AG08396 (cell line): ENCODE measurements at regions not wholly inside any gene's neighbourhood (a gene's known extent, or its start where the extent isn't known, plus 50 kb on each side); places are given as distances from the start of the nearest gene placed in this dataset.
"Not testable (repeated sequence)": the region's sequence is repeated elsewhere in the genome, so short reads cannot be mapped to it uniquely, and the experiment has no call there.

Experiments used
- DNase-seq: peaks from one replicate; pipeline ENCODE4 v3.0.0; 2012; ENCODE audit warnings: low spot score, mixed read lengths

DNA sequence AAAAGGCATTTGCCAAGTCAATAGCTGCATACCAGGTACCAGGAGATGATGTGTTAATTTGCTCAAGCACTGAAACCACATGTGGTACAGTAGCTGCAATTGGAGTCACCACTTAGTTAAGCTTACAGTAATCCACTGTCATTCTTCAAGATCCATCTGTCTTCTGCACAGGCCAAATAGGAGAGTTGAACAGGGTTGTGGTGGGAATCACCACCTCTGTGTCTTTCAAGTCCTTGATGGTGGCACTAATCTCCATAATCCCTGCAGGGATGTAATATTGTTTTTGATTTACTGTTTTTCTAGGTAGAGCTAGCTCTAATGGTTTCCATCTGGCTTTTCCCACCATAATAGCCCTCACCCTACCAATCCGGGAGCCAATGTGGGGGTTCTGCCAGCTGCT lies 91.9 kb downstream of the FCRL5 start:
- no peak for DNase-seq

DNA sequence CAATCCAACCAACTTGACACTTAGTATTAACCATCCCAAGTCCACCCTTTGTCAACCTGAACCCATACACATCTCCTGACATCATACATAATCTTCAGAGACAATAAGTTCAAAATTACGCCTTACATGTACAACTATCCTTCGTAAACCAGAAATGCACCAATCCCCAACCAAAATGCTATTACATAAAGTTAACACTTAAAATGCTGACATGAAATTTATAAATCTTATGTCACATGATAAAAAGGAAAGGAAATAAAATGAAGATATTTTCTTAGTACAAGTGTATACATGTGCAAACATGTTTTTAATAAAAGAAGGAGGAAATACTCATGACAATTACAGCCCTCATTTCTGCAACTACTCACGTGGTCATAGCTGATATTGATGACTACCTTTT lies 95.0 kb downstream of the FCRL5 start:
- no peak for DNase-seq

DNA sequence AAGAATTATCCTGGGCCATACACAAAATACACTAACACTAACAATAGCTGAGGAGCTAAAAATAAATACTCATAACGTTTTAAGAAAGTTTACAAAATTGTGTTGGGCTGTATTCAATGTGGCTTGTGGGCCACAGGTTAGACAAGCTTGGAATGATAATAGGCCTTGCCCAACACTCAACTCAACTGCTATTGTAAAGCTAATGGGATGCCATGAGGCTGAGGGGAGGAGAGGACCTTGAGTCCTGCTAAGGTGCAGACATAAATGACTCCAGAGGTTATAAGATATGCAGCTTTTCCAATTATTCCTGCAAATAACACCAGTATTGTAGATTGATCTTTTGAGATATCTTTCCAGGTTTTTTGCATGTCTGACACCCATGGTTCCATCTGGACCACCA lies 97.0 kb downstream of the FCRL5 start:
- no peak for DNase-seq

DNA sequence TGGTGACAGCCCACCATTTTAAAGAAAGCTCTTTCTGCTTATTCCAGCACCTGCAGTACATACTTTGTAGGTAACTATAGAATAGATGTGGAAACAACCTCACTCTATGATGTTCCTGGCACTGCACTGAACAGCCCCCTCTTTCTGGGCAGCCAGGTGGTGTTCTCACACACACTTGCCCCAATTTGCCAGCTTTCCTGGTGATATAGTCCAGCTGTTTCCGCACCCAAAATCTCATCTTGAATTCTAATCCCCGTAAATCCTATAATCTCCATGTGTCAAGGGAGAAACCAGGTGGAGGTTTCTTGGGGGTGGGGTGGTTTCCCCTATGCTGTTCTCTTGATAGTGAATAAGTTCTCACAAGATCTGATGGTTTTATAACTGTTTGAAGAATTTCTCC lies 102.2 kb downstream of the FCRL5 start:
- no peak for DNase-seq

DNA sequence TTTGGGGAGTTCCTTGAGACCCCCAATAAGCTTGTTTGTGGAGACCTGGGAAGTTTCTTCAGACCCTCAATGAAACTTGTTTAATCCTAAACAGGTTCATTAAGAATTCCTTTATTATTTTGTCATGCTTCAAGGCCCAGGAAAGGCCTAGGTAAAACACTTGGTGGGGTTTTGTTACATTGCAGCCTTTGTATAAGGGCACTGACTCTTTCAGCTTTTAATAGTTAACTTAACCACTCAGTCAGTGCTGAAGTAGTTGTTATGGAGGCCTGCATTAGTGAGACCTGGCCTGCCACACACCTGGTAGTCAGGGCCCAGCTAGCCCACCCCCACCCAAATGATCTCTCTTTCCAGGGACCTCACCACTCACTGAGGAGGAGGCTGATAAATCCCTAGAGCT lies 103.7 kb downstream of the FCRL5 start:
- no peak for DNase-seq

DNA sequence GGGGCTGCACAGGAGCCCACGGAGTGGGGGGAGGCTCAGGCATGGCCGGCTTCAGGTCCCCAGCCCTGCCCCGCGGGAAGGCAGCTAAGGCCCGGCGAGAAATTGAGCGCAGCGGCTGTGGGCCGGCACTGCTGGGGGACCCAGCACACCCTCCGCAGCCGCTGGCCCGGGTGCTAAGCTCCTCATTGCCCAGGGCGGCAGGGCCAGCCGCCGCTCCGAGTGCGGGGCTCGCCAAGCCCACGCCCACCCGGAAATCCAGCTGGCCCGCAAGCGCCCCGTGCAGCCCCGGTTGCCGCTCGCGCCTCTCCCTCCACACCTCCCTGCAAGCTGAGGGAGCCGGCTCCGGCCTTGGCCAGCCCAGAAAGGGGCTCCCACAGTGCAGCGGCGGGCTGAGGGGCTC lies 106.0 kb downstream of the FCRL5 start:
- not testable (repeated sequence) for DNase-seq

DNA sequence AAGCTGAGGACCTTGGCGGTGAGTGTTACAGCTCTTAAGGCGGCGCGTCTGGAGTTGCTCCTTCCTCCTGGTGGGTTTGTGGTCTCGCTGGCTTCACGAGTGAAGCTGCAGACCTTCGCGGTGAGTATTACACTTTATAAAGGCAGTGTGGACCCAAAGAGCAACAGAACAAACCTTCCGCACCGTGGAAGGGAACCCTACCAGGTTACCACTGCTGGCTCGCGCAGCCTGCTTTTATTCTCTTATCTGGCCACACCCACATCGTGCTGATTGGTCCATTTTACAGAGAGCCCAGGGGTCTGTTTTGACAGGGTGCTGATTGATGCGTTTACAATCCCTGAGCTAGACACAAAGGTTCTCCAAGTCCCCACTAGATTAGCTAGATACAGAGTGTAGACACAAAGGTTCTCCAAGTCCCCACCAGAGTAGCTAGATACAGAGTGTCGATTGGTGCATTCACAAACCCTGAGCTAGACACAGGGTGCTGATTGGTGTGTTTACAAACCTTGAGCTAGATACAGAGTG lies 106.6 kb downstream of the FCRL5 start:
- not testable (repeated sequence) for DNase-seq

DNA sequence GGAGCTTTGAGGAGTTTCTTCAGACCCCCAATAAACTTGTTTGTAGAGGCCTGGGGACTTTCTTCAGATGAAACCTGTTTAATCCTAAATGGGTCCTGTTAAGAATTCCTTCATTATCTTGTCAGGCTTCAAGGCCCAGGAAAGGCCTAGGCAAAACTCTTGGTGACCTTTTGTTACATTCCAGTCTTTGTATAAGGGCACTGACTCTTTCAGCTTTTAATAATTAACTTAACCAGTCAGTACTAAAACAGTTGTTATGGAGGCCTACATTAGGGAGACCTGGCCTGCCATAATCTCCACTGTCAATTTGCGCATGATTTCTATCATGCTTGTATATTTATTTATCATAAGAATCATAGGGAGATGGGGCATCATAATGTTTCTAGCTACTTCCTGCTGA lies 110.2 kb downstream of the FCRL5 start:
- DNase-seq: no peak

DNA sequence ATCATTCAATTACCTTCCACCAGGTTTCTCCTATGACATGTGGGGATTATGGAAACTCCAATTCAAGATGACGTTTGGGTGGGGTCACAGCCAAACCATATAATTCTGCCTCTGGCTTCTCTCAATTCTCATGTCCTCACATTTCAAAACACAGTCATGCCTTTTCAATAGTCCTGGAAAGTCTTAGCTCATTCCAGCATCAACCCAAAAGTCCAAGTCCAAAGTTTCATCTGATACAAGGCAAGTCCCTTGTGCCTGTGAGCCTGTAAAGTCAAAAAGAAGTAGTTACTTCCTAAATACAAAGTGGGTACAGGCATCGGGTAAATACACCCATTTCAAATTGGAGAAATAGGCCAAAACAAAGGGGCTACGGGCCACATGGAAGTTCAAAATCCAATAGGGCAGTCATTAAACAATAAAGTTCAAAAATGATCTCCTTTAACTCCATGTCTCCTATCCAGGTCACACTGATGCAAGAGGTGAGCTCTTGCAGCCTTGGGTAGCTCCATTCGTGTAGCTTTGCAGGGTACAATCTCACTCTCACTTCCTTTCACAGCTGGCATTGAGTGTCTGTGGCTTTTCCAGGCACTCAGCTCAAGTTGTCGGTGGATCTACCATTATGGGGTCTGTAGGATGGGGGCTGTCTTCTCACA lies 112.9 kb downstream of the FCRL5 start:
- no peak for DNase-seq

DNA sequence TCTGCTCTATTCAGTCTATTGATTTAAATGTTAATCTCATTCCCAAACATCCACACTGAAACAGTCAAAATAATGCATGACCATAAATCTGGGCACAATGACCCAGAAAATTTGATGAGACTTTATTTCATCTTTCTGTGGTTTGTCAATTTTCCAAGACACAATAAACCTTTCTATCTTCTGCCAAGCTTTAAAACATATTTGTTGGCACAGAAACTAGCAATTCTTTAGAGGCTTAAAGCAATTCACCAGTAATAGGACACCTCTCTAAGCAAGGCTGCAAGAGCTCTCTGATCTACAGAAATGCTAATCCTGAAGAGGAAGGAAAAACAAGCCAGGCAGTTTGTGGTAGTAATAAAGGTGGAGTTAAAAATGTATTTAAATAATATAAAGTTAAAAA lies 113.7 kb downstream of the FCRL5 start:
- no peak for DNase-seq

DNA sequence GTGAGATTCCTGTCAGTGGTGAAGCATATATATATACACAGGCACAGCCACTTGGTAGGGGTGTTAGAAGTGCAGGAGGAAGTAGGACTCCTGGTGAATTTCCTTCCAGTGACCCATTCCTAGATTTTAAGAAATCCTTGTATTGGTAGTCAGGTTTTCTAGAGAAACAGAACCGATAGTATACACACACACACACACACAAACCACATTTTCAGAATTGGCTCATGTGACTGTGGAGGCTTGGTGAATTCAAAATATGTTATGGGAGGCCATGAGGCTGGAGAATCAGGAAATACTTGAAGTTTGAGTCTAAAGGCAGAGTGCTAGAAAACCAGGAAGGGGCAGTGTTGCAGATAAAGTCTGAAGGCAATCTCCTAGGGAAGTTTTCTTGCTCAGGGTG lies 114.2 kb downstream of the FCRL5 start:
- no peak for DNase-seq

DNA sequence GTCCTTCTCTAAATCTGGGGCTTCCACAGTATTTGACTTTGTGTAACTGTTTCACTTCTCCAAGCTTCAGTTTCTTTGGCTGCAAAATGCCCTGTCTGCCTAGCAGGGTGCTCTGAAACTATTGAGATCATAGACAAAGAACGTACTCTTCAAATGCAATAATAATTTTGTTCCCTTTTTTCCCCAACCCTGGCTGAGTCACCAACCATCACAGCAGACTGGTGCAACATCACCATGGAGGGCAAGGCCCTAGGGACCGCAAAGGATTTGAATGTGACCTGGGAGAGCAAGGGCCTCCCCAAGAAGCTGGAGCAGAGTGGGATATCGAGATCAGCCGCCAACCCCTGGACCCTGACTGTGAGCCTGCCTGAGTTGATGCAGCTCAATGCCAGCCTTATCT lies 115.0 kb downstream of the FCRL5 start:
- DNase-seq: no peak

DNA sequence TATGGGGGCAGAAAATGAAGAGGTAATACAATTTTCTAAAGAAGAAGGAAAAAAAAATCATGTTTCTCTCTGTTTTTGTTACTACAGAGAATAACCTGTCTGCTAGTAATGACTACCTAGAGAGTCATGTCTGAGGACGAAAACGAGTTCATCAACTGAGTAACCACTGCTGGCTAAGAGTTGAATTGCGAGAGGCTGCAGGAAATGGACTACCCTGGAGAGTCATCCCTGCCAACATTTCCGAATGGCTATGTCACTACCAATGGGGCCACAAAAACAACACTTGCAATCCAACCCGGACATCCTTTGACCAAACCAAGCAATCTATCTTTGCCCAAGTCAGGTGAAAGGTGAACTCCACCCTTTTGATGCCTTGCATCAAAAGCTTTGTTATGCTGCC lies 120.6 kb downstream of the FCRL5 start:
- DNase-seq: peak; percentile 18

DNA sequence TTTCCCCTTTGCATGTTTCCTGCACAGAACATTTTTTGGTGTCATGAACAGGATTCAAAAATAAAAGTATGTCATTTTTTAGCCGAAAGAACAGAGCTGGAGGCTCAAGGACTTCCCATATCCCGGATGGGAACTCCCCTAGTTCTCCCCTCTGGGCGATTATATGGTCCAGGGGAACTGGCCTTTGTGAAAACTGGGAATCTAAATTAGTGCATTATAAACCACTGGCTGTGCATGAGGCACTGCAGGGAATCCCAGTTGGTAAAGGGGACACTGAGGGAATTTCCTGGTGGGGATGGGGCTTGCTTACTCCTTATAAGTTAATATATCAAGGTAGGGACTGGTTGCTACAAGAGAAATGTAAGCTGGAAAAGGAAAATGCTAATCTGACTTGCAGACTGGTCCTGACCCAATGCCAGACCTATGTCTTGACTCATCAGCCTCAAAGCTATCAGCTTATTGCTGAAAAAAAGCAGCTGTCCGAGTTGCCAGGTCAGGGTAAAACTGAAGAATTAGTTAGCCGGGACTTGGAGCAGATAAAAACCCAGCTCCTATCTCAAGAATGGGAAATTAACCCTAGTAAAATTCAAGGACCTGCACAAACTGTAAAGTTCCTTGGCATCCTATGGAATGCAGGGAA lies 122.6 kb downstream of the FCRL5 start:
- DNase-seq: no peak

DNA sequence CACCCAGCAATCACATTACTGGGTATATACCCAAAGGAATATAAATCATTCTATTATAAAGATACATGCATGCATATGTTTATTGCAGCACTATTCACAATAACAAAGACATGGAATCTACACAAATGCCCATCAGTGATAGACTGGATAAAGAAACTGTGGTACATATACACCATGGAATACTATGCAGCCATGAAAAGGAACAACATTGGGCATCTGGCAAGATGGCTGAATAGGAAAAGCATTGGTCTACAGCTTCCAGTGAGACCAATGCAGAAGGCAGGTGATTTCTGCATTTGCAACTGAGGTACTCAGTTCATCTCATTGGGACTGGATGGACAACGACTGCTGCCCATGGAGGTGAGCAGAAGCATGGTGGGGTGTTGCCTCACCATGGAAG lies 128.6 kb downstream of the FCRL5 start:
- not testable (repeated sequence) for DNase-seq

DNA sequence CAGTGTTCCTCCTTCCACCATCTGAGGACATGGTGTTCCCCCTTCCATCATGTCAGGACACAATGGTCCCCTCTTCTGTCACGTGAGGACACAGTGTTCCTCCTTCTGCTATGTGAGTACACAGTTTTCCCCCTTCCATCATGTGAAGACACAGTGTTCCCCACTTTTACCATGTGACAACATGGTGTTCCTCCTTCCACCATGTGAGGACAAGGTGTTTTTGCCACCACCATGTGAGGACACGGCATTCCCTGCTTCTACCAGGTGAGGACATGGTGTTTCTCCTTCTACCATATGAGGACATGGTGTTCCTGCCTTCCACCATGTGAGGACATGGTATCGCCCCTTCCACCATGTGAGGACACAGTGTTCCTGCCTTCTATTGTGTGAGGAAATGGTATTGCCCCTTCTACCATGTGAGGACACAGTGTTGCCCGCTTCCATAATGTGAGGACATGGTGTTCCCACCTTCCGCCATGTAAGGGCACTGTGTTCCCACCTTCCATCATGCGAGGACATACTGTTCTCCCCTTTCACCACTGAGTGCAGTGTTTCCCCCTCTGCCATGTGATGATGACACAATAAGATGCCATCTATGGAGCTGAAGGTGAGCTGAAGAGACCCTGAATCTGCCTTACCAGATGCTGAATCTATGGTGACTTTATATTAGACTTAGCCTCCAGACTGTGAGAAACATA lies 132.3 kb downstream of the FCRL5 start:
- no peak for DNase-seq

DNA sequence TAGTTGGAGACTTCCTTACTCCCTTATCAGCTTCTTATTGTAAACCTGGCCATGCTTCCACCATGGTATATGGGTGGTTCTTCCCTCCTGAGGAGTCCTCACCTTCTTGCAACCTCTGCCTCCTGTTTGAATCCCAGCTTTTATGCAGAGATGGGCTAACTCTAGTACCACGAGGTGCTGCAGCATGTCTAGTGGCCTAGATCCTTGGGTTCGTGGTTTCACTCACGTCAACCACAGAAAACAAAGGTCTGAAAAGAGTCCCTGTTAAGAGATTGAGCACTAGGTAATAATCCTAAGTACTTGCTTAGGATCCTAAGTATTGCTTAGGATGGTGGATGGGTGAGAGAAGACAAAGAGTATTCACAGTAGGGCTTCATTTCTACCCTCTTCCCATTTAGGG lies 133.7 kb downstream of the FCRL5 start:
- DNase-seq: no peak

DNA sequence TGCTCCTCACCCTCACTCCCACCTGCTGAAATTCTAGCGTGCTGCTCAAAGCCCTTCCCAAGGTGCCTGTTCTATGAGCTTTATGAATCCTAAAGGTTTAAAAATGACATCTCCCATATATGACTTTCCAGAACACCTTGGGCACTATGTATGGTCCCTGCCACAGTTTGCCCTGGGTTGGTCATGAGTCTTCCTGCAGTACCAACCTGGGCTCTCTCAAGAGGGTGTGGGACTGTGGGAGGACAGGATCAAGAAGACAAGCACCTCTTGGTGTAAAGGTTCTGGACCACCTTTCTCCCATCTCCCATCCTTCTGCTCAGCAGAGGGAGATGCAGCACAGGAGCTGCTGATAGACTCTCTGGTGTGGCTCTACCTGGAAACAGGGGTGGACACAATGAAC lies 134.1 kb downstream of the FCRL5 start:
- no peak for DNase-seq

DNA sequence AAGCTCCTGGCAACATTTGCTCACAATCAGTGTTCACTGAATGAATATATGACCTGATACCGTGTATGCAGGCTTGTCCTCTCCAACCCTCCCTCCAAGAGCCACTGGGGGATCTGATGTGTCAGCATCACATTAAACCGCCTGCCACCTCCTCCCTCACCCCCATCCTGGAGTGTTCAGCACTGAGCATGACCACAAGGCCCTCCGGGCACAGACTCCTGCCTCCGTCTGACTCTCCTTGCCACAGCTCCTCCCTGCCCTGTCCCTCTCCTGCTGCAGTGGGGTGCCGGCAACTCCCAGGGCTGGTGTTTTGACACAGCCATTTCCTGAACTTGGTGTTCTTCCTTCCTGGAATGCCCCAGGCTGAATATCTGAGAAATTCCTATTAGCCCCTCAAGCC lies 136.7 kb downstream of the FCRL5 start:
- DNase-seq: no peak

DNA sequence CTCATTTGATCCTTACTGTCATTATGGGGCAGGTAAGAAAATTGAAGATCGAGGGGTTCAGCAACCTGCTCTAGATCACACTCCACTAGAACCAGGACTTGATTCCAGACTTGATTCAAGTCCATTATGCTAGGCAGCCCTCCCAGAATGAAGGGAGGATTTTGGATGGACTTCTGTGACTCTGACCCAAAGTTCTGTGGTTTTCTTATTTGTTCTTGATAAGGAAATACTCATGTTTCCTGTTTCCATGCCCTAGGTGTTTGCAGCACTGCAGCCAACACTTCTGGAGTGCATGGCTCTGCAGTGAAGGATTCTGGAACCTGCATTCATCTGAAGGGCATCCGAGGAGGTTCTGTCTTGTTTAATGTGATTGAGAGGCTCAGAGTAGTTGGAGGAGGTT lies 140.0 kb downstream of the FCRL5 start:
- DNase-seq: no peak

DNA sequence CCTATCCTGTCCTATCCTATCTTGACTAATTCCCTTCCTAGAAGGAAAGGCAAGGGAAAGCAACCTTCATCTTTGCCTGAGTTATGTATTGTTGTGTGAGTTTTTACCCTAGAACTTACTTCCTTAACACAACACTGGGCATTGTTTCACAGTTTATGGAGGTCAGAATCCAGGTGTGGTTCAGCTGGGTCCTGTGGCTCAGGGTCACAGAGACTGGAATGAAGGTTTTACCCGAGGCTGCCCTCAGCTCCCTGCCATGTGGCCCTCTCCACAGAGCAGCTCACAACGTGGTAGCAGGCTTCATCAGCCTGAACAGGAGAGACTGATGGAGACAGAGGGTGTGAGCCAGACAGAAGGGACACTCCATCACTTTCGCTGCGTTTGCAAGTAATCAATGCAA lies 140.5 kb downstream of the FCRL5 start:
- no peak for DNase-seq

DNA sequence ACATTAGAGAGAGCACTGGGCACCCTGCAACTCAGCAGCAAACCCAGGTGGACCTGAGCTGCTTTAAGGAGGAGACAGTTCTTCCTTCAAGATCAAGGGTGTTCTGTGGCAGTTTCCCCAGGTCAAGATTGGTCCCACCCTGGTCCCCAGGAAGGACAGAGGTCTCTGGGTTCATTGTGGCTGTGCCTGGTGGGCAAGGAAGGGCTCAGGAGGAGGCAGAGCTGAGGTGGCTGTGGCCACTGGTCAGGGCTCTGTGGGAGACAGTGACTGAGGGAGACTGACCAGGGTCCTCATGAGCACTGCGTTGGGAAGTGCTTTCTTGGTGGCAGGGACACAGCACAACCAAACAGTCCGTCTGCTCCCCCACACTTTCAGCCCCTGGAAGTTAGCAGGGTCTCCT lies 141.3 kb downstream of the FCRL5 start:
- DNase-seq: no peak

DNA sequence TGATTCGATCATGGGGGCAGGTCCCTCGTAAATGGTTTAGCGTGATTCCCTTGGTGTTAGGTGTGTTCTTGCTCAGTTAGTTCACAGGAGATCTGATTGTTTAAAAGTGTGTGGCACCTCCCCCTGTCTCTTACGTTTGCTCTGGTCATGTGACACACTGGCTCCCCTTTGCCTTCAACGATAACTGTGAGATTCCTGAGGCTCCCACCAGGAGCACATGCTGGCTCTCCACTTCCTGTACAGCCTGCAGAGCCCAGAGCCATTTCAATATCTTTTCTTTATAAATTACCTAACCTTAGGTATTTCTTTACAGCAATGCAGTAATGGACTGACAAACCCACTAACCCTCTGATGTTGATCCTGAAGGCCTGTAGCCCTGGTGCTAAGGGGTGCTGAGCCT lies 141.9 kb downstream of the FCRL5 start:
- no peak for DNase-seq
